Nephron (organoid): ENCODE measurements at regions not wholly inside any gene's neighbourhood (a gene's known extent, or its start where the extent isn't known, plus 50 kb on each side); places are given as distances from the start of the nearest gene placed in this dataset.

Source experiments
- H3K27ac Mint-ChIP-seq, 3 experiments: 2 replicates each; pipeline ENCODE4 v1.8.0; 2020; ENCODE audit warnings: mixed read lengths in 3 of 3, mild to moderate bottlenecking in 2 of 3, moderate library complexity in 1 of 3
- H3K27me3 Mint-ChIP-seq: 2 replicates; pipeline ENCODE4 v1.8.0; 2021; ENCODE audit warnings: low read depth, mild to moderate bottlenecking, moderate library complexity, mixed read lengths
- H3K36me3 Mint-ChIP-seq: 2 replicates; pipeline ENCODE4 v1.8.0; 2020; ENCODE audit warnings: low read depth, mixed read lengths
- H3K4me1 Mint-ChIP-seq: 2 replicates; pipeline ENCODE4 v1.8.0; 2020; ENCODE audit warnings: mixed read lengths
- H3K4me3 Mint-ChIP-seq, 3 experiments: 2 replicates each; pipeline ENCODE4 v1.8.0; 2020; ENCODE audit warnings: mild to moderate bottlenecking in 3 of 3, mixed read lengths in 3 of 3, moderate library complexity in 2 of 3
- H3K9me3 Mint-ChIP-seq: 2 replicates; pipeline ENCODE4 v1.8.0; 2020; ENCODE audit warnings: mixed read lengths
- CTCF ChIP-seq, 3 experiments: fragments of 200-600 bp; sonication (generic); IDR thresholded peaks; one replicate each; pipeline ENCODE4 v1.5.0; 2021; ENCODE audit warnings: antibody characterized with exemption in 3 of 3; ENCODE audit not compliant: unreplicated experiment in 3 of 3

- no peak overlapping the region for H3K27ac Mint-ChIP-seq
- TF ChIP-seq CTCF (IDR thresholded peaks at IDR 0.05; ENCODE audit: unreplicated experiment in 3 of 3): no peak
- H3K4me3 Mint-ChIP-seq: no peak overlapping the region
- peaks cover 16% of the 10 kb centered on the region for H3K4me1 Mint-ChIP-seq
- peaks cover 9% of the 10 kb centered on the region for H3K9me3 Mint-ChIP-seq
- peaks cover 15% of the 10 kb centered on the region for H3K27me3 Mint-ChIP-seq
- H3K36me3 Mint-ChIP-seq: no peaks in the 10 kb centered on the region
Measured at GRCh38 chr17:77906377-77906871, 52.1 kb upstream of the TNRC6C start.

GRCh38 chr17:77907497-77908461 is 50.7 kb upstream of the TNRC6C start:
- H3K27me3 Mint-ChIP-seq: peaks cover 15% of the 10 kb centered on the region
- H3K4me3 Mint-ChIP-seq: no peak overlapping the region
- peaks cover 13% of the 10 kb centered on the region for H3K4me1 Mint-ChIP-seq
- H3K9me3 Mint-ChIP-seq: peaks cover 14% of the 10 kb centered on the region
- peak overlapping the region in 2 of 3 experiments; percentile 6 to 17 for H3K27ac Mint-ChIP-seq
- TF ChIP-seq CTCF (IDR thresholded peaks at IDR 0.05; ENCODE audit: unreplicated experiment in 3 of 3): no peak
- no peaks in the 10 kb centered on the region for H3K36me3 Mint-ChIP-seq

GRCh38 chr17:77908501-77908900 is 50.0 kb upstream of the TNRC6C start:
- Mint-ChIP-seq H3K36me3 (no peaks in the 10 kb centered on the region), H3K27ac (peak overlapping the region in 2 of 3 experiments; percentile 6 to 17), H3K9me3 (peaks cover 14% of the 10 kb centered on the region), H3K4me3 (no peak overlapping the region), H3K4me1 (peaks cover 13% of the 10 kb centered on the region), H3K27me3 (peaks cover 8% of the 10 kb centered on the region)
- no peak for TF ChIP-seq CTCF (IDR thresholded peaks at IDR 0.05; ENCODE audit: unreplicated experiment in 3 of 3)
